ENCODE measurements at regions not wholly inside any gene's neighbourhood (a gene's known extent, or its start where the extent isn't known, plus 50 kb on each side); places are given as distances from the start of the nearest gene placed in this dataset.

- no peak overlapping the region for H3K27ac Mint-ChIP-seq (ENCODE audit: unreplicated experiment)
- H3K27me3 Mint-ChIP-seq (ENCODE audit: unreplicated experiment), result no peaks in the 10 kb centered on the region
Observed at GRCh38 chr16:13797718-13798117, 122.2 kb upstream of the ERCC4 start.

DNA sequence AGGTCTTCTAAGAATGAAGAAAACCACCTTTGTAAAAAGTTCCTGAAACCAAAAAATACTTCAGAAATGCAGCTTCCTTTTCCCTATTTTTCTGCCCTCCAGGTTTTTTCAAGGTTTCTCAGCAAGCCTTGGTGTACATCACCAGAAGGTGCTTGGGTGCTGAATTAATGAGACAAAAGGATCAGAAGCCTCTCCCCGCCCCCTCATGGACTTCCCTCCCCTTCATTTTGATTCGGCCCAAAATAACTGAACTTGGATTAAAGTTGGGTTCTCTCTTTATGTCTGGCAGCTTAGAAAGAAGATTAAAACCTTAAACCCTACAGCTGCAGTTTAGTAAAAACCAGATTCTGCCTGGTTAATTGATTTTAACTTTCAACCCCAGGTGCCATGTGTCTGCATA is 121.7 kb upstream of the ERCC4 start:
- Mint-ChIP-seq H3K9me3 (ENCODE audit: unreplicated experiment) (no peaks in the 10 kb centered on the region), H3K4me3 (ENCODE audit: unreplicated experiment) (no peak overlapping the region), H3K27ac (ENCODE audit: unreplicated experiment) (no peak overlapping the region), H3K36me3 (ENCODE audit: low read depth, unreplicated experiment) (no peaks in the 10 kb centered on the region), H3K4me1 (ENCODE audit: unreplicated experiment) (no peaks in the 10 kb centered on the region), H3K27me3 (ENCODE audit: unreplicated experiment) (no peaks in the 10 kb centered on the region)
- TF ChIP-seq CTCF (IDR thresholded peaks at IDR 0.05; ENCODE audit: unreplicated experiment), result no peak
- no peak for DNase-seq (ENCODE audit: low spot score)

More at GRCh38 chr16:13797718-13798117, 122.2 kb upstream of the ERCC4 start:
- Mint-ChIP-seq H3K9me3 (ENCODE audit: unreplicated experiment) (no peaks in the 10 kb centered on the region), H3K4me3 (ENCODE audit: unreplicated experiment) (no peak overlapping the region), H3K4me1 (ENCODE audit: unreplicated experiment) (no peaks in the 10 kb centered on the region), H3K36me3 (ENCODE audit: low read depth, unreplicated experiment) (no peaks in the 10 kb centered on the region)
- no peak for DNase-seq (ENCODE audit: low spot score)
- TF ChIP-seq CTCF (IDR thresholded peaks at IDR 0.05; ENCODE audit: unreplicated experiment), result no peak

- no peaks in the 10 kb centered on the region for H3K27me3 Mint-ChIP-seq (ENCODE audit: unreplicated experiment)
- no peak overlapping the region for H3K27ac Mint-ChIP-seq (ENCODE audit: unreplicated experiment)
- no peak overlapping the region for H3K4me3 Mint-ChIP-seq (ENCODE audit: unreplicated experiment)
- no peak for TF ChIP-seq CTCF (IDR thresholded peaks at IDR 0.05; ENCODE audit: unreplicated experiment)
- no peaks in the 10 kb centered on the region for H3K9me3 Mint-ChIP-seq (ENCODE audit: unreplicated experiment)
- no peak for DNase-seq (ENCODE audit: low spot score)
- H3K4me1 Mint-ChIP-seq (ENCODE audit: unreplicated experiment), result no peaks in the 10 kb centered on the region
- H3K36me3 Mint-ChIP-seq (ENCODE audit: low read depth, unreplicated experiment), result no peaks in the 10 kb centered on the region
Observed at GRCh38 chr16:13803974-13804373, 116.0 kb upstream of the ERCC4 start.

GRCh38 chr16:13805951-13806350 is 114.0 kb upstream of the ERCC4 start:
- no peak for DNase-seq (ENCODE audit: low spot score)
- Mint-ChIP-seq H3K4me3 (ENCODE audit: unreplicated experiment) (no peak overlapping the region), H3K27ac (ENCODE audit: unreplicated experiment) (no peak overlapping the region), H3K36me3 (ENCODE audit: low read depth, unreplicated experiment) (no peaks in the 10 kb centered on the region), H3K27me3 (ENCODE audit: unreplicated experiment) (no peaks in the 10 kb centered on the region), H3K4me1 (ENCODE audit: unreplicated experiment) (no peaks in the 10 kb centered on the region), H3K9me3 (ENCODE audit: unreplicated experiment) (no peaks in the 10 kb centered on the region)
- TF ChIP-seq CTCF (IDR thresholded peaks at IDR 0.05; ENCODE audit: unreplicated experiment), result no peak

DNA sequence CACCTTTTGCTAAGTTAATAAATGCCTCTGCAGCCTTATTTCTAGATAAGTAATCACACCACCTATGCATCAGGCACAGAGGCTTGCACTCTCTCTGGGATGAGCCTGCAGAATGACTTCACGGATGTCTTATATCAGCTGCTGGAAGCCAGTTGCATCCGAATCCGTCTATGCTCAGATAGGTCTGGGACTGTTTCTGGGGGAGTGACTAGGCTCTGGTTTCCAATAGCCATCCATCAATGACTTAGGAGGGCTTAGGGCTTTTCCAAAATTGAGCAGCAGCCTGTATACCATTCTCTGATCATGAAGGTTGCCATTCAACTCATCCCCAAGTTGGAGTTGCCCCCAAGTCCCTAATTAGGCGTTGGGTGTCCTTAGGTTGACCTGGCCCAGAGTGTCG is 113.3 kb upstream of the ERCC4 start:
- Mint-ChIP-seq H3K27me3 (ENCODE audit: unreplicated experiment) (no peaks in the 10 kb centered on the region), H3K36me3 (ENCODE audit: low read depth, unreplicated experiment) (no peaks in the 10 kb centered on the region), H3K4me3 (ENCODE audit: unreplicated experiment) (no peak overlapping the region), H3K4me1 (ENCODE audit: unreplicated experiment) (no peaks in the 10 kb centered on the region), H3K27ac (ENCODE audit: unreplicated experiment) (no peak overlapping the region), H3K9me3 (ENCODE audit: unreplicated experiment) (no peaks in the 10 kb centered on the region)
- no peak for DNase-seq (ENCODE audit: low spot score)
- no peak for TF ChIP-seq CTCF (IDR thresholded peaks at IDR 0.05; ENCODE audit: unreplicated experiment)

Measured in endothelial cell (in vitro differentiated cells).